SK-N-MC (cell line): ENCODE measurements at regions not wholly inside any gene's neighbourhood (a gene's known extent, or its start where the extent isn't known, plus 50 kb on each side); places are given as distances from the start of the nearest gene placed in this dataset.

Experiments used
- DNase-seq: peaks from one replicate; pipeline ENCODE4 v3.0.0-alpha.2; 2011; ENCODE audit warnings: low read depth, low spot score
- H3K27ac ChIP-seq: fragments of 200-600 bp; sonication (generic); 2 replicates; pipeline ENCODE4 v1.5.1; 2016; ENCODE audit warnings: mixed run types
- H3K36me3 ChIP-seq: fragments of 200-600 bp; sonication (generic); 2 replicates; pipeline ENCODE4 v1.6.1; 2017; ENCODE audit warnings: antibody characterized with exemption, low read length, mixed read lengths; ENCODE audit not compliant: insufficient read depth
- H3K4me3 ChIP-seq: fragments of 200-600 bp; sonication (generic); 2 replicates; pipeline ENCODE4 v1.5.1; 2016
- H3K9ac ChIP-seq: fragments of 200-600 bp; sonication (generic); 2 replicates; pipeline ENCODE4 v1.8.0; 2017; ENCODE audit warnings: mixed run types, mixed read lengths; ENCODE audit not compliant: insufficient read length
- H3K9me3 ChIP-seq: fragments of 200-600 bp; sonication (generic); 2 replicates; pipeline ENCODE4 v1.6.1; 2017; ENCODE audit warnings: low read depth, mild to moderate bottlenecking, antibody characterized with exemption, low read length, moderate library complexity, mixed read lengths
- EZH2 ChIP-seq: fragments of 200-600 bp; sonication (generic); IDR thresholded peaks from one replicate; pipeline ENCODE4 v1.6.1; 2017; ENCODE audit warnings: antibody characterized with exemption
- FOXP2 ChIP-seq: optimal IDR thresholded peaks from 2 replicates; pipeline ENCODE3; 2011; ENCODE audit warnings: mild to moderate bottlenecking, moderate library complexity; ENCODE audit not compliant: insufficient read depth; ENCODE audit errors: extremely low read length, control extremely low read depth
- POLR2AphosphoS5 ChIP-seq: IDR thresholded peaks from 2 replicates; pipeline ENCODE4 v1.6.1; 2012; ENCODE audit warnings: mild to moderate bottlenecking, low read depth, low read length, borderline replicate concordance

DNA sequence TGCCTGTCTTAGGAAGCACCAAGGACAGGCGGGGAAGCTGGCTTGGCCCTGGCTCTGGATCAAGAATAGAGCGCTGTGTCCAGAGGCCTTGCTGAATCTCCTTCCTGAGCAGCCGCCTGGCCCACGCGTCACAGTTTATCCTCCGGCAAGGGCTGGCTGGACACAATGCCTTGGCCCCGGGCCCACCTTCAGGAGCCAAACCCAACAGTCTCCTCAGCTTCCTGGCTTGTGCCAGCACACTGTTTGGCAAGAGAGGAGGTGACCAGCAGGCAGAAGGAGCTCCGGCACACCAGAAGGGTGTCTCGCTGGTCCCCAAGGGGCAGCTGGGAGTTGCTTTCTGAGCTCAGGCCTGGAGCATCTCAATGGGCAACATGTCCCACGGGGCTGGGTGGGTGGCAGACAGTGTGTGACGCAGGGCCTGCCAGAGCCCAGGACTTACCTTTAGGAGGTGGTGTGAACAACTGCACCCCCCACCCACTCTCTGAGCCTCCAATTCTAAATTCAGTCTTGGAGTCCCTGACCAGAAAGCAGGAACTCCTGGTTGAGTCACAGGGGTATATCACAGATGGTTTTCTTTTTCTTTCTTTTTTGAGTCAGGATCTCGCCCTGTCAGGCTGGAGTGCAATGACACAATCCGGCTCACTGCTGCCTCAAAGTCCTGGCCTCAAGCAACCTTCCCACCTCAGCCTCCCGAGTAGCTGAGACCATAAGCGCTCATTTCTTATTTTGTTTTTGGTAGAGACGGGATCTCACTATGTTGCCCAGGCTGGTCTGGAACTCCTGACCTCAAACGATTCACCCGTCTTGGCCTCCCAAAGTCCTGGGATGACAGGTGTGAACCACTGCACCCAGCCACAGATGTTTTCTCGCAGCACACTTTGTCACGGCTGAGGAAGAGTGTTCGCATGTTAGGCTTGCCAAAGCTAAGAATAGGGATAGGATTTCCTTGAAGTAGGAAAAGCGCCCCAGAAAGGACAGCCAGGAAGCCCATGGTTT is 361.2 kb downstream of the BCOR start:
- no peaks in the 10 kb centered on the region for H3K9me3 ChIP-seq
- no peak for DNase-seq
- TF ChIP-seq EZH2: no peak
- TF ChIP-seq FOXP2: no peak
- TF ChIP-seq POLR2AphosphoS5: no peak
- H3K9ac ChIP-seq: no peak overlapping the region
- H3K36me3 ChIP-seq: no peaks in the 10 kb centered on the region
- H3K27ac ChIP-seq: no peak overlapping the region
- no peak overlapping the region for H3K4me3 ChIP-seq

DNA sequence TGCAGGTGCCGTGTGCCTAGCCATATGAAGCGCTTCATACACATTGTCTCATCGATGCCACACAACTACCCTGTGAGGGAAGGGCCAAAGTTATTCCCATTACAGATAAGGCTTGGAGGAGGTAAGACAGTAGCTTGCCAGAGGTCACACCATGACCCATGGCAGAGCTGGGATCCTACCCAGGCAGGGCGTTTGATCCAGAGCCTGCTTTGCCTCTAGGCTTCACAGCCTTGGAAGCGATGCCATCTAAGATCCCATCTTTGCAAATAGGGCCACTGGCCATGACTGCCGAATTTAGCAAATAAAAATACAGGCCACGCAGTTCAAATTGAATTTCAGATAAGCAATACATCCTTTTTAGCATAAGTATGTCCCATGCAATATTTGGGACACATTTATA is 358.2 kb downstream of the BCOR start:
- no peaks in the 10 kb centered on the region for H3K9me3 ChIP-seq
- no peak overlapping the region for H3K4me3 ChIP-seq
- no peaks in the 10 kb centered on the region for H3K36me3 ChIP-seq
- H3K27ac ChIP-seq: no peak overlapping the region
- no peak for DNase-seq
- H3K9ac ChIP-seq: no peak overlapping the region
- TF ChIP-seq FOXP2: no peak
- no peak for TF ChIP-seq POLR2AphosphoS5
- TF ChIP-seq EZH2: no peak

GRCh38 chrX:39740078-39740477 is 357.7 kb downstream of the BCOR start:
- DNase-seq: no peak
- H3K27ac ChIP-seq: no peak overlapping the region
- no peak overlapping the region for H3K9ac ChIP-seq
- no peaks in the 10 kb centered on the region for H3K9me3 ChIP-seq
- no peak overlapping the region for H3K4me3 ChIP-seq
- no peak for TF ChIP-seq POLR2AphosphoS5
- TF ChIP-seq FOXP2: no peak
- no peak for TF ChIP-seq EZH2
- no peaks in the 10 kb centered on the region for H3K36me3 ChIP-seq

- no peak overlapping the region for H3K9ac ChIP-seq
- no peak for TF ChIP-seq EZH2
- TF ChIP-seq FOXP2: no peak
- TF ChIP-seq POLR2AphosphoS5: no peak
- no peak overlapping the region for H3K4me3 ChIP-seq
- no peaks in the 10 kb centered on the region for H3K36me3 ChIP-seq
- H3K9me3 ChIP-seq: no peaks in the 10 kb centered on the region
- DNase-seq: no peak
- H3K27ac ChIP-seq: no peak overlapping the region
Observed at GRCh38 chrX:39741904-39742303, 355.9 kb downstream of the BCOR start.

DNA sequence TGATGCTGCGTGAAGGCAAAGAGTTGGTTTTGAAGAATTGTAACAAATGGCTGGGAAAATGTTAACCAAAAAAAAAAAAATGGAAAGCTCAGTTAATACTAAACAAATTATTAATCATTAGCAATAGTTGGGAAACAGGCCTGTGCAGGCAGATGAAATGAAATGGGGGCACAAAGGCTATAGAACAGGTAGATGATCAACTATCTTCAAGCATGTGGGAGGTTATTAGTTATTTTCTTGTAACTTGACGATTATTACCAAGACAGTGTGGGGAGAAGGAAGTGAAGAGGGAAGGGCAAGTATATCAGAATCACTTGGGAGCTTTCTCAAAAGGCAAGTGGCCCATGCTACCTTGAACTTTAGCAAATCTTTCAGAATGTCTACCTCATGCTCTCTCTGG is 351.9 kb downstream of the BCOR start:
- Histone ChIP-seq H3K36me3 (no peaks in the 10 kb centered on the region), H3K4me3 (no peak overlapping the region), H3K9me3 (no peaks in the 10 kb centered on the region), H3K9ac (no peak overlapping the region), H3K27ac (no peak overlapping the region)
- DNase-seq: no peak
- no peak for TF ChIP-seq FOXP2
- no peak for TF ChIP-seq EZH2
- no peak for TF ChIP-seq POLR2AphosphoS5

GRCh38 chrX:39749135-39749534 is 348.6 kb downstream of the BCOR start:
- Histone ChIP-seq H3K36me3 (no peaks in the 10 kb centered on the region), H3K9ac (no peak overlapping the region), H3K27ac (no peak overlapping the region), H3K4me3 (no peak overlapping the region), H3K9me3 (no peaks in the 10 kb centered on the region)
- DNase-seq: no peak
- TF ChIP-seq POLR2AphosphoS5 (no peak), FOXP2 (no peak), EZH2 (no peak)

GRCh38 chrX:39749728-39750127 is 348.0 kb downstream of the BCOR start:
- TF ChIP-seq POLR2AphosphoS5 (no peak), FOXP2 (no peak), EZH2 (no peak)
- no peak overlapping the region for H3K9ac ChIP-seq
- H3K9me3 ChIP-seq: no peaks in the 10 kb centered on the region
- H3K27ac ChIP-seq: no peak overlapping the region
- no peaks in the 10 kb centered on the region for H3K36me3 ChIP-seq
- no peak overlapping the region for H3K4me3 ChIP-seq
- no peak for DNase-seq

- Histone ChIP-seq H3K27ac (no peak overlapping the region), H3K9me3 (no peaks in the 10 kb centered on the region), H3K9ac (no peak overlapping the region), H3K36me3 (no peaks in the 10 kb centered on the region), H3K4me3 (no peak overlapping the region)
- DNase-seq: no peak
- TF ChIP-seq EZH2: no peak
- TF ChIP-seq FOXP2: no peak
- TF ChIP-seq POLR2AphosphoS5: no peak
Observed at GRCh38 chrX:39750256-39750790, 347.4 kb downstream of the BCOR start.
